WTC11 (cell line): ENCODE measurements at regions not wholly inside any gene's neighbourhood (a gene's known extent, or its start where the extent isn't known, plus 50 kb on each side); places are given as distances from the start of the nearest gene placed in this dataset.
"Not testable (repeated sequence)": the region's sequence is repeated elsewhere in the genome, so short reads cannot be mapped to it uniquely, and the experiment has no call there.

Source experiments
- CTCF ChIP-seq: fragments of 200-600 bp; IDR thresholded peaks from 2 replicates; pipeline ENCODE4 v1.8.0; 2022; ENCODE audit warnings: antibody characterized with exemption
- IRF2 ChIP-seq: sonication (generic); formaldehyde crosslinking; IDR thresholded peaks from 2 replicates; pipeline ENCODE4 v1.8.0; 2022; ENCODE audit warnings: low read depth, missing genetic modification reagents, borderline replicate concordance
- JUN ChIP-seq: sonication (generic); formaldehyde crosslinking; IDR thresholded peaks from 2 replicates; pipeline ENCODE4 v1.8.0; 2023; ENCODE audit warnings: mild to moderate bottlenecking, missing genetic modification reagents
- NR1H2 ChIP-seq: sonication (generic); formaldehyde crosslinking; IDR thresholded peaks from 2 replicates; pipeline ENCODE4 v1.9.0; 2021; ENCODE audit warnings: mild to moderate bottlenecking, moderate library complexity, missing genetic modification reagents
- SP1 ChIP-seq: sonication (generic); formaldehyde crosslinking; conservative IDR thresholded peaks from 2 replicates; pipeline ENCODE4 v1.8.1; 2022; ENCODE audit warnings: missing genetic modification reagents

- not testable (repeated sequence) for TF ChIP-seq CTCF; JUN; NR1H2 (CRISPR knock-in tag); SP1 (CRISPR knock-in tag); IRF2 (CRISPR knock-in tag)
These were observed 67.5 kb upstream of the GOLGA8O start for GRCh38 chr15:32522900-32523299.
